WTC11 (cell line): ENCODE measurements at regions not wholly inside any gene's neighbourhood (a gene's known extent, or its start where the extent isn't known, plus 50 kb on each side); places are given as distances from the start of the nearest gene placed in this dataset.

Experiments used
- ATF3 ChIP-seq: sonication (generic); formaldehyde crosslinking; conservative IDR thresholded peaks from 2 replicates; pipeline ENCODE4 v1.8.1; 2022; ENCODE audit warnings: mild to moderate bottlenecking, missing genetic modification reagents
- CREM ChIP-seq: sonication (generic); formaldehyde crosslinking; IDR thresholded peaks from 2 replicates; pipeline ENCODE4 v1.8.1; 2022; ENCODE audit warnings: mild to moderate bottlenecking, missing genetic modification reagents, moderate library complexity
- CTCF ChIP-seq: fragments of 200-600 bp; IDR thresholded peaks from 2 replicates; pipeline ENCODE4 v1.8.0; 2022; ENCODE audit warnings: antibody characterized with exemption
- NR1H2 ChIP-seq: sonication (generic); formaldehyde crosslinking; IDR thresholded peaks from 2 replicates; pipeline ENCODE4 v1.9.0; 2021; ENCODE audit warnings: mild to moderate bottlenecking, moderate library complexity, missing genetic modification reagents
- OVOL2 ChIP-seq: fragments of 250-450 bp; sonication (Bioruptor Pico); IDR thresholded peaks from 2 replicates; pipeline ENCODE4 v1.9.0; 2021; ENCODE audit warnings: mild to moderate bottlenecking, borderline replicate concordance
- TEAD4 ChIP-seq: sonication (generic); formaldehyde crosslinking; IDR thresholded peaks from 2 replicates; pipeline ENCODE4 v1.8.0; 2022; ENCODE audit warnings: mild to moderate bottlenecking, missing genetic modification reagents
- ZNF138 ChIP-seq: sonication (generic); formaldehyde crosslinking; conservative IDR thresholded peaks from 2 replicates; pipeline ENCODE4 v1.8.1; 2022; ENCODE audit warnings: mild to moderate bottlenecking, moderate library complexity, missing genetic modification reagents
- ZNF423 ChIP-seq: fragments of 250-450 bp; sonication (Bioruptor Pico); IDR thresholded peaks from 2 replicates; pipeline ENCODE4 v2.1.2; 2022; ENCODE audit warnings: mild to moderate bottlenecking, moderate library complexity

GRCh38 chr10:3224241-3224640 lies 51.7 kb upstream of the PITRM1 start:
- TF ChIP-seq CTCF (no peak), ATF3 (CRISPR knock-in tag) (no peak), TEAD4 (CRISPR knock-in tag) (no peak), CREM (CRISPR knock-in tag) (no peak), OVOL2 (CRISPR knock-in tag) (no peak), NR1H2 (CRISPR knock-in tag) (no peak), ZNF138 (CRISPR knock-in tag) (no peak), ZNF423 (CRISPR knock-in tag) (no peak)
